Liver (tissue), 3 donors: ENCODE measurements at regions not wholly inside any gene's neighbourhood (a gene's known extent, or its start where the extent isn't known, plus 50 kb on each side); places are given as distances from the start of the nearest gene placed in this dataset.

ENCODE experiments used
- HNF4G ChIP-seq: IDR thresholded peaks from 2 replicates; pipeline ENCODE4 v1.6.1; 2016; ENCODE audit warnings: antibody characterized with exemption
- JUND ChIP-seq, 2 donors: IDR thresholded peaks; 2 replicates each; pipeline ENCODE4 v1.6.1; 2016; ENCODE audit warnings: antibody characterized with exemption in 2 of 2
- YY1 ChIP-seq: IDR thresholded peaks from 2 replicates; pipeline ENCODE4 v1.6.1; 2016; ENCODE audit warnings: antibody characterized with exemption, mild to moderate bottlenecking
- TF ChIP-seq, protein P1 (sequence below): IDR thresholded peaks from 2 replicates; pipeline ENCODE4 v1.6.1; 2016; ENCODE audit warnings: antibody characterized with exemption
- TF ChIP-seq, protein P2 (sequence below): fragments of 150-350 bp; IDR thresholded peaks from 2 replicates; pipeline ENCODE4 v1.5.1; 2017; ENCODE audit warnings: improper control_type of control experiment, low read depth, low read length; ENCODE audit not compliant: missing input control
- TF ChIP-seq, protein P3 (sequence below): IDR thresholded peaks from 2 replicates; pipeline ENCODE4 v1.6.1; 2016; ENCODE audit warnings: antibody characterized with exemption
- TF ChIP-seq, protein P4 (sequence below): IDR thresholded peaks from 2 replicates; pipeline ENCODE4 v1.6.1; 2016; ENCODE audit warnings: antibody characterized with exemption, mild to moderate bottlenecking
- donor health status: healthy.
- donor health status: healthy.

DNA sequence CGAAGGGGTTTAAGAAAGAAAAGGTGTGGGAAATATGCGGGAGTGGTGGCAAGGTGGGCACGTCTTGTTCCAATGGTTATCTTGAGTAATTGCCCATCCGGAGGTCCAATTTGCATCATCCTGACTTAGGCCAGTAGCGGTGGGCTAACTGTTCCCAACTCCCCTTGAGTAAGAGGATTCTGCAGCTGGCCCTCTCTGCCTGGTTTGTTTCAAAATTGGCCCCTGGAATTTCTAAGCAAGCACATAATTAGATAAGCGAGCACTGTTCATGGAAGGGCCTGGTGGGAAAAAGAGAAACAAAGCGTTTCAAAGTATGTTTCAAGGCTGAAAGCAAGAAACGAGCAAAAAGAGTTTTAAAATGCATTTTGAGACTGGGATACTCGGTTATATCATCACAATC is 198.2 kb downstream of the CEP135 start:
- TF ChIP-seq, protein P1, sequence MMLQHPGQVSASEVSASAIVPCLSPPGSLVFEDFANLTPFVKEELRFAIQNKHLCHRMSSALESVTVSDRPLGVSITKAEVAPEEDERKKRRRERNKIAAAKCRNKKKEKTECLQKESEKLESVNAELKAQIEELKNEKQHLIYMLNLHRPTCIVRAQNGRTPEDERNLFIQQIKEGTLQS: no peak
- TF ChIP-seq, protein P2, sequence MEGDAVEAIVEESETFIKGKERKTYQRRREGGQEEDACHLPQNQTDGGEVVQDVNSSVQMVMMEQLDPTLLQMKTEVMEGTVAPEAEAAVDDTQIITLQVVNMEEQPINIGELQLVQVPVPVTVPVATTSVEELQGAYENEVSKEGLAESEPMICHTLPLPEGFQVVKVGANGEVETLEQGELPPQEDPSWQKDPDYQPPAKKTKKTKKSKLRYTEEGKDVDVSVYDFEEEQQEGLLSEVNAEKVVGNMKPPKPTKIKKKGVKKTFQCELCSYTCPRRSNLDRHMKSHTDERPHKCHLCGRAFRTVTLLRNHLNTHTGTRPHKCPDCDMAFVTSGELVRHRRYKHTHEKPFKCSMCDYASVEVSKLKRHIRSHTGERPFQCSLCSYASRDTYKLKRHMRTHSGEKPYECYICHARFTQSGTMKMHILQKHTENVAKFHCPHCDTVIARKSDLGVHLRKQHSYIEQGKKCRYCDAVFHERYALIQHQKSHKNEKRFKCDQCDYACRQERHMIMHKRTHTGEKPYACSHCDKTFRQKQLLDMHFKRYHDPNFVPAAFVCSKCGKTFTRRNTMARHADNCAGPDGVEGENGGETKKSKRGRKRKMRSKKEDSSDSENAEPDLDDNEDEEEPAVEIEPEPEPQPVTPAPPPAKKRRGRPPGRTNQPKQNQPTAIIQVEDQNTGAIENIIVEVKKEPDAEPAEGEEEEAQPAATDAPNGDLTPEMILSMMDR: no peak
- TF ChIP-seq JUND (IDR thresholded peaks at IDR 0.05): no peak
- TF ChIP-seq, protein P3, sequence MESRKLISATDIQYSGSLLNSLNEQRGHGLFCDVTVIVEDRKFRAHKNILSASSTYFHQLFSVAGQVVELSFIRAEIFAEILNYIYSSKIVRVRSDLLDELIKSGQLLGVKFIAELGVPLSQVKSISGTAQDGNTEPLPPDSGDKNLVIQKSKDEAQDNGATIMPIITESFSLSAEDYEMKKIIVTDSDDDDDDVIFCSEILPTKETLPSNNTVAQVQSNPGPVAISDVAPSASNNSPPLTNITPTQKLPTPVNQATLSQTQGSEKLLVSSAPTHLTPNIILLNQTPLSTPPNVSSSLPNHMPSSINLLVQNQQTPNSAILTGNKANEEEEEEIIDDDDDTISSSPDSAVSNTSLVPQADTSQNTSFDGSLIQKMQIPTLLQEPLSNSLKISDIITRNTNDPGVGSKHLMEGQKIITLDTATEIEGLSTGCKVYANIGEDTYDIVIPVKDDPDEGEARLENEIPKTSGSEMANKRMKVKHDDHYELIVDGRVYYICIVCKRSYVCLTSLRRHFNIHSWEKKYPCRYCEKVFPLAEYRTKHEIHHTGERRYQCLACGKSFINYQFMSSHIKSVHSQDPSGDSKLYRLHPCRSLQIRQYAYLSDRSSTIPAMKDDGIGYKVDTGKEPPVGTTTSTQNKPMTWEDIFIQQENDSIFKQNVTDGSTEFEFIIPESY: no peak
- TF ChIP-seq YY1: no peak
- TF ChIP-seq, protein P4, sequence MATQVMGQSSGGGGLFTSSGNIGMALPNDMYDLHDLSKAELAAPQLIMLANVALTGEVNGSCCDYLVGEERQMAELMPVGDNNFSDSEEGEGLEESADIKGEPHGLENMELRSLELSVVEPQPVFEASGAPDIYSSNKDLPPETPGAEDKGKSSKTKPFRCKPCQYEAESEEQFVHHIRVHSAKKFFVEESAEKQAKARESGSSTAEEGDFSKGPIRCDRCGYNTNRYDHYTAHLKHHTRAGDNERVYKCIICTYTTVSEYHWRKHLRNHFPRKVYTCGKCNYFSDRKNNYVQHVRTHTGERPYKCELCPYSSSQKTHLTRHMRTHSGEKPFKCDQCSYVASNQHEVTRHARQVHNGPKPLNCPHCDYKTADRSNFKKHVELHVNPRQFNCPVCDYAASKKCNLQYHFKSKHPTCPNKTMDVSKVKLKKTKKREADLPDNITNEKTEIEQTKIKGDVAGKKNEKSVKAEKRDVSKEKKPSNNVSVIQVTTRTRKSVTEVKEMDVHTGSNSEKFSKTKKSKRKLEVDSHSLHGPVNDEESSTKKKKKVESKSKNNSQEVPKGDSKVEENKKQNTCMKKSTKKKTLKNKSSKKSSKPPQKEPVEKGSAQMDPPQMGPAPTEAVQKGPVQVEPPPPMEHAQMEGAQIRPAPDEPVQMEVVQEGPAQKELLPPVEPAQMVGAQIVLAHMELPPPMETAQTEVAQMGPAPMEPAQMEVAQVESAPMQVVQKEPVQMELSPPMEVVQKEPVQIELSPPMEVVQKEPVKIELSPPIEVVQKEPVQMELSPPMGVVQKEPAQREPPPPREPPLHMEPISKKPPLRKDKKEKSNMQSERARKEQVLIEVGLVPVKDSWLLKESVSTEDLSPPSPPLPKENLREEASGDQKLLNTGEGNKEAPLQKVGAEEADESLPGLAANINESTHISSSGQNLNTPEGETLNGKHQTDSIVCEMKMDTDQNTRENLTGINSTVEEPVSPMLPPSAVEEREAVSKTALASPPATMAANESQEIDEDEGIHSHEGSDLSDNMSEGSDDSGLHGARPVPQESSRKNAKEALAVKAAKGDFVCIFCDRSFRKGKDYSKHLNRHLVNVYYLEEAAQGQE: no peak
- no peak for TF ChIP-seq HNF4G
